Suppressor macrophage (primary cell): ENCODE measurements at regions not wholly inside any gene's neighbourhood (a gene's known extent, or its start where the extent isn't known, plus 50 kb on each side); places are given as distances from the start of the nearest gene placed in this dataset.

ENCODE experiments used
- DNase-seq, 4 experiments: peaks; one replicate each; pipeline ENCODE4 v3.0.0-alpha.2; 2020 to 2022

GRCh38 chr5:158644301-158644700 lies 455.4 kb downstream of the EBF1 start:
- DNase-seq: no peak

- no peak for DNase-seq
Observed at GRCh38 chr5:158643840-158644239, 455.9 kb downstream of the EBF1 start.

- no peak for DNase-seq
Observed at GRCh38 chr5:158642879-158643278, 456.8 kb downstream of the EBF1 start.

GRCh38 chr5:158641016-158641415 lies 458.7 kb downstream of the EBF1 start:
- no peak for DNase-seq

GRCh38 chr5:158640593-158640980 lies 459.1 kb downstream of the EBF1 start:
- DNase-seq: peak; percentile 42 to 72 (median 56)

GRCh38 chr5:158639881-158640592 lies 459.7 kb downstream of the EBF1 start:
- DNase-seq: peak; percentile 9 to 56 (median 28)

GRCh38 chr5:158638396-158638795 lies 461.3 kb downstream of the EBF1 start:
- no peak for DNase-seq

GRCh38 chr5:158637039-158637438 lies 462.7 kb downstream of the EBF1 start:
- DNase-seq: no peak

GRCh38 chr5:158635565-158635964 lies 464.2 kb downstream of the EBF1 start:
- no peak for DNase-seq

- no peak for DNase-seq
Observed at GRCh38 chr5:158634714-158635113, 465.0 kb downstream of the EBF1 start.

- DNase-seq: no peak
Observed at GRCh38 chr5:158629591-158630312, 470.0 kb downstream of the EBF1 start.

- DNase-seq: no peak
Observed at GRCh38 chr5:158626718-158627117, 473.0 kb downstream of the EBF1 start.

GRCh38 chr5:158623971-158624370 lies 475.7 kb downstream of the EBF1 start:
- no peak for DNase-seq

- DNase-seq: no peak
Observed at GRCh38 chr5:158621391-158621790, 478.3 kb downstream of the EBF1 start.

GRCh38 chr5:158619083-158619788 lies 480.5 kb downstream of the EBF1 start:
- no peak for DNase-seq

- no peak for DNase-seq
Observed at GRCh38 chr5:158618256-158618655, 481.5 kb downstream of the EBF1 start.

- DNase-seq: no peak
Observed at GRCh38 chr5:158616707-158617106, 483.0 kb downstream of the EBF1 start.

GRCh38 chr5:158614951-158615350 lies 484.8 kb downstream of the EBF1 start:
- DNase-seq: no peak

- no peak for DNase-seq
Observed at GRCh38 chr5:158611581-158611980, 488.1 kb downstream of the EBF1 start.

- DNase-seq: no peak
Observed at GRCh38 chr5:158610051-158610415, 489.7 kb downstream of the EBF1 start.

GRCh38 chr5:158609333-158610050 lies 490.2 kb downstream of the EBF1 start:
- DNase-seq: no peak

GRCh38 chr5:158607088-158607487 lies 492.6 kb downstream of the EBF1 start:
- DNase-seq: no peak

- peak; percentile 4 to 54 (median 38) for DNase-seq
Observed at GRCh38 chr5:158606233-158606632, 493.5 kb downstream of the EBF1 start.
